ENCODE measurements at regions not wholly inside any gene's neighbourhood (a gene's known extent, or its start where the extent isn't known, plus 50 kb on each side); places are given as distances from the start of the nearest gene placed in this dataset.

- no peak for TF ChIP-seq CTCF (IDR thresholded peaks at IDR 0.05; ENCODE audit: control extremely low read depth, extremely low read depth)
- Histone ChIP-seq H3K4me3 (no peak overlapping the region), H3K36me3 (ENCODE audit: control insufficient read depth in 4 of 4, insufficient read depth in 4 of 4, low read length in 4 of 4) (no peaks in the 10 kb centered on the region), H3K27ac (ENCODE audit: low read depth in 1 of 2, low read length in 1 of 2) (no peak overlapping the region), H3K4me1 (ENCODE audit: control insufficient read depth in 5 of 5, insufficient read depth in 5 of 5, low read length in 5 of 5) (no peaks in the 10 kb centered on the region), H3K9me3 (ENCODE audit: control insufficient read depth in 4 of 4, insufficient read depth in 3 of 4, low read length in 3 of 4) (peaks cover 0 to 6% (median under 1%) of the 10 kb centered on the region in 4 donors), H3K9ac (ENCODE audit: insufficient read depth in 1 of 2, low read length in 2 of 2) (no peak overlapping the region), H3K27me3 (ENCODE audit: control insufficient read depth in 3 of 3, insufficient read depth in 3 of 3, low read length in 2 of 3) (no peaks in the 10 kb centered on the region)
- 74 to 76% methylated on average over 3 of the region's 3 CpGs for WGBS, 2 donors
- ATAC-seq (ENCODE audit: insufficient read depth, low FRiP score) (no peak), DNase-seq (no peak)
These were observed 533.9 kb downstream of the VRK1 start for GRCh38 chr14:97331058-97331457.

GRCh38 chr14:97331526-97331925 lies 534.3 kb downstream of the VRK1 start:
- Histone ChIP-seq H3K4me3 (no peak overlapping the region), H3K4me1 (ENCODE audit: control insufficient read depth in 5 of 5, insufficient read depth in 5 of 5, low read length in 5 of 5) (no peaks in the 10 kb centered on the region), H3K27ac (ENCODE audit: low read depth in 1 of 2, low read length in 1 of 2) (no peak overlapping the region), H3K9ac (ENCODE audit: insufficient read depth in 1 of 2, low read length in 2 of 2) (no peak overlapping the region), H3K9me3 (ENCODE audit: control insufficient read depth in 4 of 4, insufficient read depth in 3 of 4, low read length in 3 of 4) (peaks cover 0 to 6% (median under 1%) of the 10 kb centered on the region in 4 donors), H3K36me3 (ENCODE audit: control insufficient read depth in 4 of 4, insufficient read depth in 4 of 4, low read length in 4 of 4) (no peaks in the 10 kb centered on the region), H3K27me3 (ENCODE audit: control insufficient read depth in 3 of 3, insufficient read depth in 3 of 3, low read length in 2 of 3) (no peaks in the 10 kb centered on the region)
- no peak for ATAC-seq (ENCODE audit: insufficient read depth, low FRiP score)
- DNase-seq, result no peak
- no peak for TF ChIP-seq CTCF (IDR thresholded peaks at IDR 0.05; ENCODE audit: control extremely low read depth, extremely low read depth)
- WGBS, 2 donors, result 73 to 76% methylated on average over 3 of the region's 3 CpGs

- no peak overlapping the region for H3K27ac ChIP-seq (ENCODE audit: low read depth in 1 of 2, low read length in 1 of 2)
- no peak overlapping the region for H3K4me3 ChIP-seq
- WGBS, 2 donors, result 90 to 96% methylated on average over 1 of the region's 1 CpG
- H3K27me3 ChIP-seq (ENCODE audit: control insufficient read depth in 3 of 3, insufficient read depth in 3 of 3, low read length in 2 of 3), result no peaks in the 10 kb centered on the region
- DNase-seq (no peak), ATAC-seq (ENCODE audit: insufficient read depth, low FRiP score) (no peak)
- no peaks in the 10 kb centered on the region for H3K4me1 ChIP-seq (ENCODE audit: control insufficient read depth in 5 of 5, insufficient read depth in 5 of 5, low read length in 5 of 5)
- H3K36me3 ChIP-seq (ENCODE audit: control insufficient read depth in 4 of 4, insufficient read depth in 4 of 4, low read length in 4 of 4), result no peaks in the 10 kb centered on the region
- H3K9ac ChIP-seq (ENCODE audit: insufficient read depth in 1 of 2, low read length in 2 of 2), result no peak overlapping the region
- TF ChIP-seq CTCF (IDR thresholded peaks at IDR 0.05; ENCODE audit: control extremely low read depth, extremely low read depth), result no peak
- peaks cover 0 to 4% (median 1%) of the 10 kb centered on the region in 4 donors for H3K9me3 ChIP-seq (ENCODE audit: control insufficient read depth in 4 of 4, insufficient read depth in 3 of 4, low read length in 3 of 4)
These were observed 539.0 kb downstream of the VRK1 start for GRCh38 chr14:97336179-97336578.

GRCh38 chr14:97336816-97337215 lies 539.6 kb downstream of the VRK1 start:
- Histone ChIP-seq H3K9me3 (ENCODE audit: control insufficient read depth in 4 of 4, insufficient read depth in 3 of 4, low read length in 3 of 4) (peaks cover 0 to 3% (median 1%) of the 10 kb centered on the region in 4 donors), H3K9ac (ENCODE audit: insufficient read depth in 1 of 2, low read length in 2 of 2) (no peak overlapping the region), H3K4me1 (ENCODE audit: control insufficient read depth in 5 of 5, insufficient read depth in 5 of 5, low read length in 5 of 5) (no peaks in the 10 kb centered on the region), H3K4me3 (no peak overlapping the region), H3K36me3 (ENCODE audit: control insufficient read depth in 4 of 4, insufficient read depth in 4 of 4, low read length in 4 of 4) (no peaks in the 10 kb centered on the region), H3K27me3 (ENCODE audit: control insufficient read depth in 3 of 3, insufficient read depth in 3 of 3, low read length in 2 of 3) (no peaks in the 10 kb centered on the region), H3K27ac (ENCODE audit: low read depth in 1 of 2, low read length in 1 of 2) (no peak overlapping the region)
- no peak for DNase-seq
- 68 to 79% methylated on average over 5 of the region's 5 CpGs for WGBS, 2 donors
- ATAC-seq (ENCODE audit: insufficient read depth, low FRiP score), result no peak
- no peak for TF ChIP-seq CTCF (IDR thresholded peaks at IDR 0.05; ENCODE audit: control extremely low read depth, extremely low read depth)

Data from lung (tissue), 11 donors.